A549 (cell line): ENCODE measurements at regions not wholly inside any gene's neighbourhood (a gene's known extent, or its start where the extent isn't known, plus 50 kb on each side); places are given as distances from the start of the nearest gene placed in this dataset.

Experiments
- ATAC-seq, 2 experiments: fragments of 200-7000 bp in 1 of 2; fragments of >200 bp in 1 of 2; cut with Nextera tagmentation in 1 of 2; cut with Tn5 transposase in 1 of 2; 3 replicates each; pipeline versions ENCODE4 v1.8.0 to v1.9.1; 2018 to 2020; ENCODE audit warnings: mild to moderate bottlenecking in 1 of 2, moderate library complexity in 1 of 2
- CTCF ChIA-PET: fragments of 300-600 bp; sonication (Branson Sonifier 250); formaldehyde crosslinking; extraction: SDS; loops from one replicate; lab custom pipeline; 2021; ENCODE audit warnings: antibody characterized with exemption, inconsistent platforms; lab: Yijun Ruan, JAX
- POLR2A ChIA-PET: fragments of 350-600 bp; formaldehyde crosslinking; extraction: SDS; loops from one replicate; lab custom pipeline; 2021; ENCODE audit warnings: antibody characterized with exemption, inconsistent platforms; lab: Yijun Ruan, JAX
- DNase-seq, 2 experiments: peaks; one replicate each; pipeline versions ENCODE4 v3.0.0 to v3.0.0-alpha.2; 2011 to 2016; ENCODE audit warnings: low read depth in 1 of 2, low spot score in 1 of 2
- FAIRE-seq: peaks from 2 replicates; lab custom pipeline; 2011; peaks lifted over from hg19 to GRCh38; lab: Jason Lieb, UNC
- H3K27ac ChIP-seq, 2 experiments: fragments of >200 bp; sonication (Bioruptor Twin); formaldehyde crosslinking; 3 replicates each; pipeline ENCODE4 v1.5.1; 2016 to 2017
- H3K4me1 ChIP-seq: fragments of >200 bp; sonication (Bioruptor Twin); formaldehyde crosslinking; 3 replicates; pipeline ENCODE4 v1.6.1; 2016
- H3K4me2 ChIP-seq: fragments of >200 bp; sonication (Bioruptor Twin); formaldehyde crosslinking; 3 replicates; pipeline ENCODE4 v1.6.1; 2016
- H3K4me3 ChIP-seq: fragments of >200 bp; sonication (Bioruptor Twin); formaldehyde crosslinking; 3 replicates; pipeline ENCODE4 v1.5.1; 2016
- H3K9me3 ChIP-seq: fragments of >200 bp; sonication (Bioruptor Twin); formaldehyde crosslinking; 3 replicates; pipeline ENCODE4 v1.6.1; 2016
- ESRRA ChIP-seq: fragments of 150-350 bp; IDR thresholded peaks from 2 replicates; pipeline ENCODE4 v1.6.1; 2014; ENCODE audit warnings: mild to moderate bottlenecking, low read length, borderline replicate concordance
- FOSB ChIP-seq: fragments of 250-450 bp; sonication (Bioruptor Pico); IDR thresholded peaks from 2 replicates; pipeline ENCODE4 v1.5.0; 2020; ENCODE audit warnings: mild to moderate bottlenecking, moderate library complexity
- FOSL2 ChIP-seq, 2 experiments: fragments of 450-650 bp in 1 of 2; fragments of >200 bp in 1 of 2; sonication (Bioruptor Twin) in 1 of 2; formaldehyde crosslinking; IDR thresholded peaks; 2 replicates each; pipeline versions ENCODE4 v1.5.0 to v1.6.1; 2016 to 2020; ENCODE audit warnings: mild to moderate bottlenecking in 1 of 2, moderate library complexity in 1 of 2
- GATA3 ChIP-seq: IDR thresholded peaks from 2 replicates; pipeline ENCODE4 v1.6.1; 2012; ENCODE audit warnings: borderline replicate concordance
- HDAC2 ChIP-seq: fragments of 200-600 bp; sonication (generic); IDR thresholded peaks from 2 replicates; pipeline ENCODE4 v1.6.1; 2016
- HOXA7 ChIP-seq: fragments of 250-450 bp; sonication (Bioruptor Pico); IDR thresholded peaks from 2 replicates; pipeline ENCODE4 v1.5.0; 2020; ENCODE audit warnings: mild to moderate bottlenecking, moderate library complexity
- HOXB5 ChIP-seq: fragments of 250-450 bp; sonication (Bioruptor Pico); IDR thresholded peaks from 2 replicates; pipeline ENCODE4 v1.5.0; 2020; ENCODE audit warnings: mild to moderate bottlenecking, moderate library complexity
- MAZ ChIP-seq: fragments of 150-350 bp; IDR thresholded peaks from 2 replicates; pipeline ENCODE4 v1.6.1; 2014; ENCODE audit warnings: antibody characterized with exemption, low read depth, low read length, borderline replicate concordance
- MYC ChIP-seq: IDR thresholded peaks from 2 replicates; pipeline ENCODE4 v1.6.1; 2012; ENCODE audit warnings: mild to moderate bottlenecking, inconsistent platforms, low read length, improper control_type of control experiment, borderline replicate concordance
- NPAS2 ChIP-seq: fragments of 250-450 bp; sonication (Bioruptor Pico); IDR thresholded peaks from 2 replicates; pipeline ENCODE4 v1.8.0; 2022; ENCODE audit warnings: mild to moderate bottlenecking, moderate library complexity, borderline replicate concordance
- PHF8 ChIP-seq: fragments of 200-600 bp; sonication (generic); IDR thresholded peaks from 2 replicates; pipeline ENCODE4 v1.6.1; 2016; ENCODE audit warnings: low read depth, mild to moderate bottlenecking, antibody characterized with exemption, moderate library complexity, borderline replicate concordance
- POLR2A ChIP-seq: IDR thresholded peaks from 2 replicates; pipeline ENCODE4 v1.6.1; 2012; ENCODE audit warnings: mild to moderate bottlenecking, low read length
- RARB ChIP-seq: fragments of 250-450 bp; sonication (Bioruptor Pico); IDR thresholded peaks from 2 replicates; pipeline ENCODE4 v1.8.0; 2021; ENCODE audit warnings: mild to moderate bottlenecking, moderate library complexity
- REST ChIP-seq: fragments of 200-600 bp; sonication (generic); IDR thresholded peaks from 2 replicates; pipeline ENCODE4 v1.6.1; 2016; ENCODE audit warnings: antibody characterized with exemption, mild to moderate bottlenecking, moderate library complexity
- RNF2 ChIP-seq: fragments of 200-600 bp; sonication (generic); IDR thresholded peaks from 2 replicates; pipeline ENCODE4 v1.6.1; 2016; ENCODE audit warnings: low read depth, mild to moderate bottlenecking, antibody characterized with exemption, moderate library complexity, borderline replicate concordance
- SREBF2 ChIP-seq: fragments of 450-650 bp; IDR thresholded peaks from 2 replicates; pipeline ENCODE4 v1.6.1; 2014; ENCODE audit warnings: mild to moderate bottlenecking, moderate library complexity
- TFCP2L1 ChIP-seq: fragments of 250-450 bp; sonication (Bioruptor Pico); IDR thresholded peaks from 2 replicates; pipeline ENCODE4 v1.5.0; 2021; ENCODE audit warnings: mild to moderate bottlenecking
- ZC3H11A ChIP-seq: fragments of 450-650 bp; IDR thresholded peaks from 2 replicates; pipeline ENCODE4 v1.6.1; 2014; ENCODE audit warnings: antibody characterized with exemption, mild to moderate bottlenecking
- ZFP36 ChIP-seq: fragments of 450-650 bp; IDR thresholded peaks from 2 replicates; pipeline ENCODE4 v1.6.1; 2014; ENCODE audit warnings: borderline replicate concordance; ENCODE audit not compliant: partially characterized antibody
- WGBS: methylation state at CpG from one replicate; pipeline ENCODE4 v1.1.6; 2017; ENCODE audit errors: missing lambda C conversion rate; 5-methylcytosine and 5-hydroxymethylcytosine counted together
- TF ChIP-seq, protein P1 (sequence below): fragments of 450-650 bp; IDR thresholded peaks from 2 replicates; pipeline ENCODE4 v1.6.1; 2014; ENCODE audit warnings: antibody characterized with exemption
- TF ChIP-seq, protein P2 (sequence below): fragments of >200 bp; sonication (Bioruptor Twin); formaldehyde crosslinking; IDR thresholded peaks from 3 replicates; pipeline ENCODE4 v1.6.1; 2016

DNA sequence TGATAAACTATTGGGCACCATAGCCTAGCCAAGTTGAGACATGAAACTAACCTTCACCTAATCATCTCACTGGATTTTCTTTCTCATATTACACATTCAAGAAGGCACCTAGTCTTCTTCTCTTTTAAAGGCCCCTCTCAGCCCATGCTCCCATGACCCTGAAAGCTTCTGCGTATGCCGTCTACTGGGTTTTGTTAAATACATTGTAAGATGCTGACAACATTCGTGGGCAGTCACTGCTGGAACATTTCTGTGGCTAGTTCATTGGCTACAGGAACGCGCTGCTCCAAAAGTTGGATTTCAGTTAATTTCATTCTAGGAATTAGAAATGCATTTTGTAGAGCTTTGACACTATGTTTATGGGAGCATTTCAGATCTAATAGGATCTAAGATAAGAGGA is 52.3 kb upstream of the CHD2 start:
- ChIA-PET POLR2A (interaction anchor here (1.4 kb wide), 1 partner anchor 35 kb away, joined by 4 read pairs; no protein-coding TSS in a partner anchor), CTCF (interaction anchor here (0.6 to 2.1 kb wide), 4 partner anchors 19 to 1061 kb away, joined by 3 to 5 read pairs (median 4); no protein-coding TSS in a partner anchor)
- ATAC-seq (no peak), FAIRE-seq (no peak), DNase-seq (no peak)
- Histone ChIP-seq H3K4me2 (no peak overlapping the region), H3K4me3 (no peak overlapping the region), H3K9me3 (no peaks in the 10 kb centered on the region), H3K27ac (no peak overlapping the region), H3K4me1 (peaks cover 23% of the 10 kb centered on the region)
- WGBS: 89% methylated on average over 5 of the region's 5 CpGs
- TF ChIP-seq ZC3H11A (no peak), HOXB5 (CRISPR knock-in tag) (no peak), GATA3 (no peak), HOXA7 (CRISPR knock-in tag) (no peak), HDAC2 (no peak)
- TF ChIP-seq, protein P1, sequence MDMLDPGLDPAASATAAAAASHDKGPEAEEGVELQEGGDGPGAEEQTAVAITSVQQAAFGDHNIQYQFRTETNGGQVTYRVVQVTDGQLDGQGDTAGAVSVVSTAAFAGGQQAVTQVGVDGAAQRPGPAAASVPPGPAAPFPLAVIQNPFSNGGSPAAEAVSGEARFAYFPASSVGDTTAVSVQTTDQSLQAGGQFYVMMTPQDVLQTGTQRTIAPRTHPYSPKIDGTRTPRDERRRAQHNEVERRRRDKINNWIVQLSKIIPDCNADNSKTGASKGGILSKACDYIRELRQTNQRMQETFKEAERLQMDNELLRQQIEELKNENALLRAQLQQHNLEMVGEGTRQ: no peak

- 94% methylated on average over 7 of the region's 7 CpGs for WGBS
- H3K27ac ChIP-seq: no peak overlapping the region; a peak in 1 of 6 replicates
- H3K4me1 ChIP-seq: peaks cover 23% of the 10 kb centered on the region
- no peak overlapping the region for H3K4me2 ChIP-seq
- DNase-seq (no peak), FAIRE-seq (no peak), ATAC-seq (no peak)
- H3K4me3 ChIP-seq: no peak overlapping the region
- ChIA-PET POLR2A (interaction anchor here (1.4 kb wide), 1 partner anchor 34 kb away, joined by 4 read pairs; no protein-coding TSS in a partner anchor), CTCF (interaction anchor here (0.6 to 2.1 kb wide), 3 partner anchors 19 to 1061 kb away, joined by 3 to 5 read pairs (median 4); no protein-coding TSS in a partner anchor)
- no peak for TF ChIP-seq POLR2A
- TF ChIP-seq FOSB (CRISPR knock-in tag): no peak
- no peak for TF ChIP-seq ZFP36
- TF ChIP-seq HDAC2: no peak
- TF ChIP-seq RARB (CRISPR knock-in tag): no peak
- no peak for TF ChIP-seq REST
- TF ChIP-seq ESRRA: no peak
- no peak for TF ChIP-seq NPAS2 (CRISPR knock-in tag)
- no peak for TF ChIP-seq MYC
- no peak for TF ChIP-seq PHF8
- TF ChIP-seq SREBF2: no peak
- no peak for TF ChIP-seq ZC3H11A
- TF ChIP-seq FOSL2 (IDR thresholded peaks at IDR 0.05): no peak
- no peak for TF ChIP-seq FOSL2 (CRISPR knock-in tag; IDR thresholded peaks at IDR 0.05)
- TF ChIP-seq, protein P2, sequence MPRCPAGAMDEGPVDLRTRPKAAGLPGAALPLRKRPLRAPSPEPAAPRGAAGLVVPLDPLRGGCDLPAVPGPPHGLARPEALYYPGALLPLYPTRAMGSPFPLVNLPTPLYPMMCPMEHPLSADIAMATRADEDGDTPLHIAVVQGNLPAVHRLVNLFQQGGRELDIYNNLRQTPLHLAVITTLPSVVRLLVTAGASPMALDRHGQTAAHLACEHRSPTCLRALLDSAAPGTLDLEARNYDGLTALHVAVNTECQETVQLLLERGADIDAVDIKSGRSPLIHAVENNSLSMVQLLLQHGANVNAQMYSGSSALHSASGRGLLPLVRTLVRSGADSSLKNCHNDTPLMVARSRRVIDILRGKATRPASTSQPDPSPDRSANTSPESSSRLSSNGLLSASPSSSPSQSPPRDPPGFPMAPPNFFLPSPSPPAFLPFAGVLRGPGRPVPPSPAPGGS: no peak
- no peak for TF ChIP-seq MAZ
- no peak for TF ChIP-seq TFCP2L1 (CRISPR knock-in tag)
- no peak for TF ChIP-seq RNF2
- TF ChIP-seq, all 56 proteins: peak for 0
- no peaks in the 10 kb centered on the region for H3K9me3 ChIP-seq
These were observed 51.7 kb upstream of the CHD2 start for GRCh38 chr15:92848464-92848851.
